GM19099 (cell line): ENCODE measurements at regions not wholly inside any gene's neighbourhood (a gene's known extent, or its start where the extent isn't known, plus 50 kb on each side); places are given as distances from the start of the nearest gene placed in this dataset.

Experiments
- POLR2A ChIP-seq: IDR thresholded peaks from 3 replicates; pipeline ENCODE4 v1.6.1; 2011; ENCODE audit warnings: low read depth; ENCODE audit not compliant: insufficient read length; ENCODE audit errors: extremely low read depth

DNA sequence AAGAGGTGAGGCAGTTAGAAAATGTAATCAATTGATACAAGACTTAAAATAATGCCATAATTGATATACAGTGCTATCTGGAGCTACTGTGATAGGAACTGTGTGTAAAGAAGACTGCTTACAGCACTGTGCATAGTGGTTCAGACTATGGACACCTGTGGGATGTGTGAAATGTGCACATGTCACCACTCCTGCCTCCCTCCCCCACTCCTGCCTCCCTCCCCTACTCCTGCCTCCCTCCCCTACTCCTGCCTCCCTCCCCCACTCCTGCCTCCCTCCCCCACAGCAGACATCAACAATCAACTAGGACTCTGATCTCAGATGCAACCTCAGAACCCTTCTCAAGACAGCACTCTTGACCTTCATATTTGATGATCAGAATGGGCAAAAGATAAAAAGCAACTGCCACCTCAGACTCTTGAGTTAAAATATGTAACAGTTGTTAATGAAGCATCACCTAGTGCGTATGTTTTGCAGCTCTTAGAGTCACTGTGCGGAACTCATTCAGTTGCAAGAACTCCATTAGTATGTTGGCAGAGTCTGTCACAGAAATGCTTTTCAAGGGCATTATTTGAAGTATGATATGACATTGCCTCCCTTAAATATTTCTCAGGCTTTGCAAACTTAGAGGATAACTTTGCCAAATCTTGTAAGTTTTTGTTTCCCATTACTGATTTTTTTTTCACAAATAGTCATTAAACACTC, 255.2 kb upstream of the DDHD1 start:
- no peak for TF ChIP-seq POLR2A

DNA sequence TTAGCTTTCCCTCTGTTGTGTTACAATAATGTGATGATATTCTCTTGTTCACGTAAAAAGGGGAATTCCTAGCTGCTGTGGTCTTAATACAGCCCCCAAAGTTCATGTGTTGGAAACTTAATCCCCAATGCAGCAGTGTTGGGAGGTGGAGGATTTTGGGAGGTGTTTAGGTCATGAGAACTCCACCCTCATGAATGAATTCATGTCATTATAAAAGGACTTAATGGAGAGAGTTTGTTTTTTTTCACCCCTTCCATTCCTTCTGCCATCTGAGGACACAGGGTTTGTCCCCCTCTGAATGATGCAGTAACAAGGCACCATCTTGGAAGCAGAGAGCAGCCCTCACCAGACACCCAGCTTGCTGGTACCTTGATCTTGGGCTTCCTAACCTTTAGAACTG, 253.4 kb upstream of the DDHD1 start:
- TF ChIP-seq POLR2A, result no peak

DNA sequence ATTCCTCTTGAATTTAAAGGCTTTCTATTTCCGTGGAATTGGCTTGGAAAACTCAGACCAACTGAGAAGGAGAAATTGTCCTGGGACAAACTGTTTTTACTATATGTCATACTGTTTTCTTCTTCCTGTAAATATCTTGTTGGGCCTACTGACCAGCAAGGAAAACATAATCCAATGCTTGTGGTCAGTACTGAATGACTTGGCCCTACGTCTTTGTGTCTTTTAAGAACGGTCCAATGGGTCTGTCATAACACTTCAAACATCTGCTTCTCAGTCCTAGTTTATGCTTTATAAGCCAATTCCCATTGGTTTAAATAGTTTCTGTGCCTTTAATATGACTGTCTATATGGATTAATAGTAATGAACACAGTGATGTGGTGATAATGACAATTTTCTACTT, 248.5 kb upstream of the DDHD1 start:
- TF ChIP-seq POLR2A, result no peak

DNA sequence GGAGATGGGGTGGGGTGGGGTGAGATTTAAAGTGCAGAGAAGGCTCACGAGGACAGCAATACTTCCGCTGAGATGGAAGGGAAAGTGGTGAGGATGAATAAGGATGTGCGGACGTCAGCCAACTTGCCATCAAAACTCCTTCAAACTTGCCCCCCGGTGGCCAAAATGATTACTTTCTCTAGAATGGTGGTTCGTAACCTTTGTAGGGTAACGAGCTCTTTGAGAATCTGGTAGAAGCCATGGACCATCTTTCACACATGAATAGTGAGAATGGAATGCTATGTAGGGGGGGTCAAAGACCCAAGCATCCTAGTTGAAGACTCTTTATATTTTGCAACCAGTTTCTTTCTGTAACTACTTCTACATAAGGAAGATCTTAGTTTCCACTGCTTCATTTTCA, 245.9 kb upstream of the DDHD1 start:
- no peak for TF ChIP-seq POLR2A

DNA sequence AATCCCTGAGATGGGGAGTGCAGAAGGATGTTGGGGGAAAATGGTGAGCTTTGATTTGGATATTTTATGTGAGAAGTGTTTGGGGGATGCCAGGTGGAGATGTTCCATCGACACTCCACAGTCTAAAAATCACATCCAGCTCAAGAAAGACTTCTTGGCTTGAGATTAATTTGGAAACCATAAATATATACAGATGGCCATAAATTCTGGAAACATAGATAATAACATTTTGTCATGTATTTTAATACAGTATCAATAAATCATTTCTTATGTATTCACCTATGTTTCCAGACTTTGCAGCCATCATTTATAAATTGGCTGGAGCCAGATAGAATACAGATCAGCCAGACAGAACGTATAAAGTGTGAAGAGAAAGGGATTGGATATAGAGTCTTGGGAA, 245.5 kb upstream of the DDHD1 start:
- no peak for TF ChIP-seq POLR2A

DNA sequence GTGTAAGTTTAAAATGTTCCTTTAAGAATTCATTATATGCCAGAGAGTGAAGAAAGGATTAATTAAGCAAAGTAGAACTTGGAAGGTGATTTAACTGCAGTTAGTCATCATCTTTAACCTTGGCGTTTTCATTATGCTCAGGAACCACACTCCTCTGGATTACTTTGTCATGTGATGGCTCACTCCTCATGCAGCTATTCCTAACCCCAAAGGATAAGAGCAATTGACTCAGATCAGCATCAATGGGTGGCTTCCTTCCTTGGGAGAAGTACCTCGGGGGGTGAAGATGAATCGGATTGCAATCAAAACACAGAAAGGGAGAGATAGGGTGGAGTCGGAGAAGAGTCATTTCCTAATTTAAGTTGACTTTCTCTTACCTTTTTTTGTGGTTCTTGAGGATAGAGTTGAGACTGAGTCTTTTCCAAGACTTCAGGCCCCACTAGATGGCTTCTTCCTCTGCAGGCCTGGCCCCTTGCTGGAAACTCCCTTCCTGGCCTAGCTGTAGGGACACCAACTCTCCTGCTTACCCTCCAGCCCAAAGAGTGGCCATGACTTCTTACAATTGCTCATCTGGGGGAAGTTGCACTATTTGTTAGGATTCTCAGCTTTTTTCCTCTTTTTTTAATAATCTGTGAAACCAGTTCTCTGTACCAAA, 238.6 kb upstream of the DDHD1 start:
- no peak for TF ChIP-seq POLR2A

DNA sequence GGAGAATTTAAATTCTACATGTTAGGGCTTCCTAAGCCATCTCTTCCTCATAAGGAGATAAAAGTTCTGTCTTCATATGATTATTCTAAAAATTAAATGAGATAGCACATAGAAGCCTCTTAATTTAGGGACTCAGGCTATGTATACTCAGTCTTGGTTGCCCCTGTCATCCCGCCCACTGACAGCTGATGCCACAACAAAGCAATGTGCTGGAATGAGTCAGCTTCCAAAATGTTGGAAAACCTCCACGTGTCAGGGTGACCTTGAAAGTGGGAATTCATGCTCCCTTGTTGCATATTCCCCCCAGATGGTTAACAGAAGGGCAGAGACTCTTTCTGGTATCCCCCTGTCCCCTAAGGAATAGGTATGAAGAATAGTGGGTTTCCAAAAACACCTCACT, 238.0 kb upstream of the DDHD1 start:
- no peak for TF ChIP-seq POLR2A

DNA sequence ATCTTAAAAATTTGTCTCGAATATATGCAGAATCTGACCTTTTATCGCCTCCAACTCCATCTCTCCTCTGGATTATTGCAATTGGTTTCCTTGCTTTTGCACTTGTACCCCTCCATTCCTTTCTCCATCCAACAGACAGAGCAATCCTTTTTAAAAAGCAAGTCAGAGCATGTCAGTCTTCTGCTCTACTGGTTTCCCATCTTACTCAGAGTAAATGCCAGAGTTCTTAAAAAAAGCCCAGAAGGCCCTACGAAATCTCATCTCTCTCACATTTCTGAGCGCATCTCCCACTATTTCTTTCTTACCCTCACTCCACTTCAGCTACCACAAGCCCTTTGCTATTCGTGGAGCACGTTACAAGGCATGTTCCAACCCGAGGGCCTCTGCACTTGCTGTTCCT, 236.9 kb upstream of the DDHD1 start:
- no peak for TF ChIP-seq POLR2A

DNA sequence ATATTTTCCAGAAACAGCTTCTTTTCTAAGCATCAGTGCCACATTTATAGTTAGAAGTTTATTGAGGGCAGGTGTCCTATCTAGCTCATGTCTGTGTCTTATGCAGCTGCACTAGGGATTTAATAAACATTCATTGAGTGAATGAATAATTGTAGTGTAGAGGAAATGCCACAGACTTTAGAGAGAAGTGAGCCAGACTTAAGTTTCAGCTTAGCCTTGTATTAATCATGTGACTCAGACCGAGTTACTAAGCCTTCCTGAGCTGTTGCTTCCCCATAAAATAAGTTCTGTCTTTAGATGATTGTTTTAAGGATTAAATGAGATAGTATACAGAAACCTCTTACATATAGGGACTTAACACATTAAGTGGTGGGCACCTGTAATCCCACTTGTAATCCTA, 236.1 kb upstream of the DDHD1 start:
- no peak for TF ChIP-seq POLR2A

DNA sequence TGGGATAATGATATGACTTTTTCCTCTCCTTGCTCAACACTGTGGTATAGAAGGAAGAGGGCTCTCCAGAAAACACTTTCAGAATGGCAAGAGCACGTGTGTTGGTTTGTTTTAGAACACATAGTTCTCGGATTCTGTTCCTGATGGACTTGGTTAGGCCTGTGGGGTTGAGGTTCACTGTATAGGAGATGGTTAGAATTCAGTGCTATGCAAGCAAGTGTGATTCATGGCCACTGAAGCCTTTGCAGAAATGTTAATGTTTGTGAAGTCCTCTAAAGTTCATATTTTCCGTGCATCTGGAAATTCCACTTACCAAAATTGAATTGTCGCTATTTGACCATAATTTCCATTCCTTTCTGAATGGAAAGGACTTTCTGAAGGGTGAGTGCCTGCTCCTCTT, 233.2 kb upstream of the DDHD1 start:
- no peak for TF ChIP-seq POLR2A

DNA sequence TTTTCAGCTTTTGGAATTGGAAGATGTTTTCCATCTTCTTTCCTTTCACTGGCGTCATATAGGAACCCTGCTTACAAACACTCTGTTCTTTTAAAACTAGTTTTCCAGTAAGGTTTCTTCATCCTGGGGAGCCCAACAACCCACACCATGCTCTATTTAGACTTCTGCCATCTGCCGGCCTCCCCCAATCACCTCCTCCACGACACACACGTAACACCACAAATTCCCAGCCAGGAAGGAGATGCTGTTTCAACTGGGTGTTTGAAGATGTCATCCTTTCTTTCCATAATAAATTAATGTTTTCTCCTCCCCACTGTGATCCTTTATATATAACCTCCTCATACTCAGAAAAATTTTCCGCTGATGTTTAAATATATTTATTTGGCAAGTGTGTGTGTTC, 231.4 kb upstream of the DDHD1 start:
- no peak for TF ChIP-seq POLR2A

DNA sequence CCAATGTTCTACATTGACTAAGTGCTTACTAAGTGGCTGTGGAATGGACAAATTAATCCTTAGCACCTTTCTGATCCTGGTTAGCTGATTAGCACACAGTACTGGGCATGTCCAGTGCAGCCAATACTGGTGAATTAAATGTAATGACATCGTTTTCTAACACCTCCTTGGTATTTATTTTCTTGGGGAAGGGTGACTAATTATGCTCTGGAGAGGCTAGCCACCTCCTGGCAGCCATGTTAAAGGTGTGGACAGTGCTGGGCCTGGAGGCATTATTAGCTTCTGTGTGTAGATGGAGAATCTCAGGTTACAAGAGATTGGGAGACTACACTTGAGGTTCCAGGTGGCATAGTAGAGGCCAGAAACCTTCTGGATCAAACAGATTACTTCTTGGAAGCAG, 230.9 kb upstream of the DDHD1 start:
- no peak for TF ChIP-seq POLR2A

DNA sequence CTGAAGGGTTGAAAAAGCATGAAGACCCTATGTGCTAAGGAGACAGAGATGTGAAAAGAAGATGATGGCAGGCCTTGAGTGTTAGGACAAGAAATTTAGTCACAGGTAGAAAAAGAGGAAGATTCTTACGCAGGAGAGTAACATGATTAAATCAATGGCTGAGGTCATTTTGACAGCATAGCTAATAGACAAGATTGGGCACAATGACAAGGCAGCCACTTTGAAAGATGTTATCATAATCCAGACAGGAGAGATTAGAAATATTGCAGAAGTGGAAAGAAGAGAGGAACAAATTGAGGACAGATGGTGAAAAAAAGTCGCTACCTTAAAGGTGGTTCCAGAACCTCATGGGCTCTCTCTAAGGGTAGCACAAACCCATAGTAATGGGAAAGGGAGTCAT, 228.8 kb upstream of the DDHD1 start:
- TF ChIP-seq POLR2A, result no peak

DNA sequence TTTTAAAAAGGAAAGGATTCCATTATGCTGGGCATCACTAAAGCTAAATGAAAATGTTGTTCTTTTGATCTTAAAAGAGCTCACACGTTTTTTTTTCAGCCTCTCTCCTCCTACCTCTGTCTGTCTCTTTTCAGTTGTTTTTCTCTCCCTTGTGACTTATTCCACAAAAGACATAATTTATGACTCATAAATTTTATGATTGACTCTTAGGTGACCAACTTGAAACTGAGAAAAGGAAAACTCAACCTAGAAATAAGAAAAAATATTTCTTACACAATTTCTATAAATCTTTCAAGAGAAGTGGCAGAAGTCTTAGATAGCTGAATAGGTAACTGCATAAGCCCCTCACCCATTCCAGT, 227.7 kb upstream of the DDHD1 start:
- no peak for TF ChIP-seq POLR2A

DNA sequence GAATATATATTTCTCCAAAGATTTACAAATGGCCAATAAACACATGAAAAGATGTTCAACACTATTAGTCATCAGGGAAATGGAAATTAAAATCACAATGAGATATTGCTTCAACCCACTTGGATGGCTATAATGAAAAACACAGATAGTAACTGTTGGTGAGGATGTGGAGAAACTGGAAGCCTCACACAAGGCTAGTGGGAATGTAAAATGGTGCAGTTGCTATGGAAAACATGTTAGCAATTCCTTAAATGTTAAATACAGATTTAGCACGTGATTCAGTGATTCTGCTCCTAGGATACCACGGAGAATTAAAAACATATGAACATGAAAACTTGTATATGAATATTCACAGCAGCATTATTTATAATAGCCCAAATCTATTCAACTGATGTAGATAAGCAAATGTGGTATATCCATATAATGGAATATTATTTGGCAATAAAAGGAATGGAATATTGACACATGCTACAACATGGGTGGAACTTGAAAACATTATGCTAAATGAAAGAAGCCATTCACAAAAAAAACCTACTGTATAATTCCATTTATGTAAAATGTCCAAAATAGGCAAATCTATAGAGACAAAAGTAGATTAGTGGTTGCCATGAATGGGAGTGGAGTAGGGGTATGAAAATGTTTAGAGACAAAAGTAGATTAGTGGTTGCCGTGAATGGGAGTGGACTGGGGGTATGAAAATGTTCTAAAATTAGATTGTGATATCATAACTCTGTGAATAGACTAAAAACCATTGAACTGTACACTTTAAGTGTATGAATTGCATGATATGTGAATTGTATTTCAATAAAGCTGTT, 227.1 kb upstream of the DDHD1 start:
- no peak for TF ChIP-seq POLR2A

DNA sequence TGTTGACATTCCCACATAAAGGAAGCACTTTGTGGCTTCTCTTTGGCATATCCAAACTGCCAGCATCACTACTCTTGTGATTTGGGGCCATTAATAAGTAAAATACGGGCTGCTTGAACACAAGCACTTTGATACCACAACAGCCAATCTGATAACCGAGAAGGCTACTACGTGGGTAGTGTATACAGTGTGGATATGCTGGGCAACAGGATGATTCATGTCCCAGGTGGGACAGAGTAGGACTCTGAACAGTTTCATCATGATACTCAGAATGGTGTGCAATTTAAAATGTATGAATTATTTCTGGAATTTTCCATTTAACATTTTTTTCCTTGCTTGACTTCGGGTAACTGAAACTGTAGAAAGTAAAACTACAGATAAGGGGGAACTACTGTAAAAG, 225.0 kb upstream of the DDHD1 start:
- TF ChIP-seq POLR2A, result no peak
